ENCODE measurements at regions not wholly inside any gene's neighbourhood (a gene's known extent, or its start where the extent isn't known, plus 50 kb on each side); places are given as distances from the start of the nearest gene placed in this dataset.

DNA sequence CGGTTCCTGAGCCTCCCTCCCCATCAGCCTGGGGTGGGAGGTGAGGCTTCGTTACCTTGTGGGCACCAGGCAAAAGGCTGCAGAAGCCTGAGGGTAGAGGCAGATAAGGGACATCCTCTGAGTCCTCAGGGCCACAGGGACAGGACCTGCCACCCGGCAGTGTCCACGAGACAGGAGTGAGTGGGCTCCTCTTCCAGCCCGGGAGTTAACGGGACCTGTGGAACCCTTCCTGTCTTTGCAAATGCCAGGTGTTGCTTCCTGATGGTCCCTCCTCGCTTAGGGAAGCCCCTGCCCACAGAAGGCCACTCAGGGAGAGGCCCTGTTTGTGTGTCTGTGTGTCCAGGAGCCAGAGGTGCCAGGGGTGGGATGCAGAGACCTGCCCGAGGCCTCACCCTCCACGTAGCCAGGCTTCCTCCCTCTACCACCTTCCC, 111.1 kb upstream of the ALDH1A3 start:
- Histone ChIP-seq H3K9me3 (ENCODE audit: control insufficient read depth in 1 of 2, insufficient read depth in 1 of 2, low read depth in 1 of 2, low read length in 2 of 2) (no peaks in the 10 kb centered on the region), H3K9ac (ENCODE audit: low read length) (no peak overlapping the region), H3K4me3 (replicated peaks in 1 of 2; ENCODE audit: low read depth in 1 of 2, low read length in 2 of 2) (no peak overlapping the region), H3K9me2 (ENCODE audit: insufficient read depth) (no peaks in the 10 kb centered on the region), H4K20me1 (ENCODE audit: insufficient read depth) (no peaks in the 10 kb centered on the region), H3K36me3 (ENCODE audit: control insufficient read depth in 1 of 2, insufficient read depth in 2 of 2, low read length in 2 of 2) (no peaks in the 10 kb centered on the region), H2AFZ (ENCODE audit: low read depth, low read length, poor library complexity, severe bottlenecking) (no peak overlapping the region), H3K4me1 (ENCODE audit: control insufficient read depth in 1 of 2, insufficient read depth in 2 of 2, low read length in 2 of 2) (peaks cover 2 to 34% of the 10 kb centered on the region in 2 experiments; a peak in 3 of 4 replicates), H3K27ac (ENCODE audit: low read depth, low read length) (no peak overlapping the region), H3K79me2 (ENCODE audit: insufficient read depth, low read length) (no peaks in the 10 kb centered on the region), H3K4me2 (ENCODE audit: low read length) (no peak overlapping the region), H3K27me3 (ENCODE audit: insufficient read depth, low read length) (no peaks in the 10 kb centered on the region)
- intact Hi-C loops (cut with micrococcal nuclease): no loop called here
- ChIA-PET CTCF (no interaction called here), POLR2A (interaction anchor here (2.0 kb wide), 1 partner anchor 8 kb away, joined by 6 read pairs; no protein-coding TSS in a partner anchor), RAD21 (ENCODE audit: low non-redundant PET in 1 of 2, low total read pairs in 2 of 2, uncharacterized antibody in 2 of 2, unreplicated experiment in 2 of 2) (no interaction called here)
- BruUV-seq (replicated peaks): no TSS peak
- ATAC-seq: no peak
- DNase-seq (ENCODE audit: low read depth, low spot score): no peak
- no peak for TF ChIP-seq EGR1 (IDR thresholded peaks at IDR 0.05; ENCODE audit: low read depth)
- no peak for TF ChIP-seq YY1 (IDR thresholded peaks at IDR 0.05; ENCODE audit: extremely low read depth, insufficient replicate concordance, low read depth, low read length)
- no peak for TF ChIP-seq POLR2A (IDR thresholded peaks at IDR 0.05; ENCODE audit: borderline replicate concordance, extremely low read depth, insufficient read depth, insufficient read length)
- TF ChIP-seq EZH2phosphoT487 (IDR thresholded peaks at IDR 0.05; ENCODE audit: borderline replicate concordance): no peak
- no peak for TF ChIP-seq CTCF (IDR thresholded peaks at IDR 0.05 in 2 of 3, conservative IDR thresholded peaks at IDR 0.05 in 1 of 3; ENCODE audit: borderline replicate concordance in 1 of 3, insufficient read depth in 1 of 3, low read depth in 2 of 3, low read length in 2 of 3)
- no peak for TF ChIP-seq ZNF274 (IDR thresholded peaks at IDR 0.05; ENCODE audit: low read depth, low read length)
- no peak for TF ChIP-seq JUND (IDR thresholded peaks at IDR 0.05)
- no peak for TF ChIP-seq CBX3 (IDR thresholded peaks at IDR 0.05; ENCODE audit: low read depth)
- no peak for TF ChIP-seq SRF (IDR thresholded peaks at IDR 0.05; ENCODE audit: low read depth)
- TF ChIP-seq SP1 (IDR thresholded peaks at IDR 0.05; ENCODE audit: low read depth): no peak
- TF ChIP-seq TCF7L2 (IDR thresholded peaks at IDR 0.05; ENCODE audit: borderline replicate concordance, extremely low read depth, insufficient read depth, insufficient read length): no peak
- TF ChIP-seq ZFX (IDR thresholded peaks at IDR 0.05): no peak
- no peak for TF ChIP-seq SIN3A (IDR thresholded peaks at IDR 0.05; ENCODE audit: low read depth)
- TF ChIP-seq REST (IDR thresholded peaks at IDR 0.05; ENCODE audit: low read depth): no peak
